Calu3 (cell line): ENCODE measurements at regions not wholly inside any gene's neighbourhood (a gene's known extent, or its start where the extent isn't known, plus 50 kb on each side); places are given as distances from the start of the nearest gene placed in this dataset.
"Not testable (repeated sequence)": the region's sequence is repeated elsewhere in the genome, so short reads cannot be mapped to it uniquely, and the experiment has no call there.

Experiments
- BruUV-seq: library from RNA; stranded (reverse); fragments of 400-500 nt; replicated peaks from 2 replicates; lab custom pipeline; 2021; lab: Mats Ljungman, UMichigan
- CTCF ChIA-PET: fragments of 300-600 bp; sonication (Branson Sonifier 250); formaldehyde crosslinking; loops from one replicate; lab custom pipeline; 2022; ENCODE audit warnings: antibody characterized with exemption; lab: Charles Lee
- DNase-seq: peaks from one replicate; pipeline ENCODE4 v3.0.0; 2022
- H3K27ac Mint-ChIP-seq: one replicate; pipeline ENCODE4 v1.8.0; 2022; ENCODE audit warnings: mixed read lengths; ENCODE audit not compliant: unreplicated experiment
- H3K27me3 Mint-ChIP-seq: one replicate; pipeline ENCODE4 v1.8.0; 2022; ENCODE audit warnings: mixed read lengths; ENCODE audit not compliant: unreplicated experiment
- H3K36me3 Mint-ChIP-seq: one replicate; pipeline ENCODE4 v1.8.0; 2022; ENCODE audit warnings: mild to moderate bottlenecking, moderate library complexity, mixed read lengths; ENCODE audit not compliant: insufficient read depth, unreplicated experiment
- H3K4me1 Mint-ChIP-seq: one replicate; pipeline ENCODE4 v1.8.0; 2022; ENCODE audit warnings: mild to moderate bottlenecking, low read depth, mixed read lengths; ENCODE audit not compliant: unreplicated experiment
- H3K4me3 Mint-ChIP-seq: one replicate; pipeline ENCODE4 v1.8.0; 2022; ENCODE audit warnings: mild to moderate bottlenecking, low read depth, moderate library complexity, mixed read lengths; ENCODE audit not compliant: unreplicated experiment
- H3K9me3 Mint-ChIP-seq: one replicate; pipeline ENCODE4 v1.8.0; 2022; ENCODE audit warnings: low read depth, mixed read lengths; ENCODE audit not compliant: unreplicated experiment
- CTCF ChIP-seq: fragments of 200-600 bp; IDR thresholded peaks from one replicate; pipeline ENCODE4 v1.8.0; 2022; ENCODE audit warnings: antibody characterized with exemption; ENCODE audit not compliant: unreplicated experiment
- intact Hi-C: fragments of 100-400 bp; cut with micrococcal nuclease; formaldehyde crosslinking; loops from one replicate; pipeline ENCODE4 v1.10.0; 2022; ENCODE audit not compliant: unreplicated experiment

- H3K36me3 Mint-ChIP-seq: no peaks in the 10 kb centered on the region
- CTCF ChIA-PET: interaction anchor here (0.5 to 0.8 kb wide), 2 partner anchors 44 to 1054 kb away, joined by 3 to 5 read pairs; no protein-coding TSS in a partner anchor
- no peaks in the 10 kb centered on the region for H3K4me1 Mint-ChIP-seq
- intact Hi-C loops: no loop called here
- H3K9me3 Mint-ChIP-seq: no peaks in the 10 kb centered on the region
- no peak for DNase-seq
- no peak overlapping the region for H3K4me3 Mint-ChIP-seq
- no peak for TF ChIP-seq CTCF
- no peak overlapping the region for H3K27ac Mint-ChIP-seq
- no TSS peak for BruUV-seq
- no peaks in the 10 kb centered on the region for H3K27me3 Mint-ChIP-seq
Measured at GRCh38 chr4:23413631-23414030, 476.2 kb downstream of the PPARGC1A start.

GRCh38 chr4:23412701-23413100 lies 477.1 kb downstream of the PPARGC1A start:
- Mint-ChIP-seq H3K27me3 (no peaks in the 10 kb centered on the region), H3K4me1 (no peaks in the 10 kb centered on the region), H3K9me3 (no peaks in the 10 kb centered on the region), H3K4me3 (no peak overlapping the region), H3K27ac (no peak overlapping the region), H3K36me3 (no peaks in the 10 kb centered on the region)
- TF ChIP-seq CTCF: no peak
- intact Hi-C loops: no loop called here
- DNase-seq: no peak
- BruUV-seq: no TSS peak
- CTCF ChIA-PET: no interaction called here

- H3K9me3 Mint-ChIP-seq, BruUV-seq, H3K4me3 Mint-ChIP-seq, H3K27me3 Mint-ChIP-seq, H3K4me1 Mint-ChIP-seq, DNase-seq, H3K27ac Mint-ChIP-seq, H3K36me3 Mint-ChIP-seq, intact Hi-C loops, CTCF ChIA-PET: not testable (repeated sequence)
Measured at GRCh38 chr4:23408913-23409312, 480.9 kb downstream of the PPARGC1A start.

- intact Hi-C loops: no loop called here
- BruUV-seq: no TSS peak
- no peak for TF ChIP-seq CTCF
- Mint-ChIP-seq H3K36me3 (no peaks in the 10 kb centered on the region), H3K4me3 (no peak overlapping the region), H3K9me3 (no peaks in the 10 kb centered on the region), H3K4me1 (no peaks in the 10 kb centered on the region), H3K27ac (no peak overlapping the region), H3K27me3 (no peaks in the 10 kb centered on the region)
- CTCF ChIA-PET: no interaction called here
- no peak for DNase-seq
Measured at GRCh38 chr4:23401572-23401971, 488.3 kb downstream of the PPARGC1A start.

GRCh38 chr4:23392860-23393458 lies 496.9 kb downstream of the PPARGC1A start:
- Mint-ChIP-seq H3K4me1 (no peaks in the 10 kb centered on the region), H3K27ac (no peak overlapping the region), H3K36me3 (no peaks in the 10 kb centered on the region), H3K9me3 (no peaks in the 10 kb centered on the region), H3K4me3 (no peak overlapping the region), H3K27me3 (no peaks in the 10 kb centered on the region)
- no peak for TF ChIP-seq CTCF
- BruUV-seq: no TSS peak
- CTCF ChIA-PET: no interaction called here
- intact Hi-C loops: no loop called here
- no peak for DNase-seq
